ENCODE measurements at regions not wholly inside any gene's neighbourhood (a gene's known extent, or its start where the extent isn't known, plus 50 kb on each side); places are given as distances from the start of the nearest gene placed in this dataset.
"Not testable (repeated sequence)": the region's sequence is repeated elsewhere in the genome, so short reads cannot be mapped to it uniquely, and the experiment has no call there.

GRCh38 chr22:47495110-47495509 is 732.7 kb downstream of the TBC1D22A start:
- Mint-ChIP-seq H3K27ac (ENCODE audit: unreplicated experiment) (no peak overlapping the region), H3K9me3 (peaks cover 14% of the 10 kb centered on the region), H3K4me3 (no peak overlapping the region), H3K4me1 (no peaks in the 10 kb centered on the region), H3K36me3 (ENCODE audit: low read depth) (peaks cover 11% of the 10 kb centered on the region), H3K27me3 (ENCODE audit: low read depth) (no peaks in the 10 kb centered on the region)
- no peak for DNase-seq (ENCODE audit: low read depth, low spot score)
- TF ChIP-seq, protein P1, sequence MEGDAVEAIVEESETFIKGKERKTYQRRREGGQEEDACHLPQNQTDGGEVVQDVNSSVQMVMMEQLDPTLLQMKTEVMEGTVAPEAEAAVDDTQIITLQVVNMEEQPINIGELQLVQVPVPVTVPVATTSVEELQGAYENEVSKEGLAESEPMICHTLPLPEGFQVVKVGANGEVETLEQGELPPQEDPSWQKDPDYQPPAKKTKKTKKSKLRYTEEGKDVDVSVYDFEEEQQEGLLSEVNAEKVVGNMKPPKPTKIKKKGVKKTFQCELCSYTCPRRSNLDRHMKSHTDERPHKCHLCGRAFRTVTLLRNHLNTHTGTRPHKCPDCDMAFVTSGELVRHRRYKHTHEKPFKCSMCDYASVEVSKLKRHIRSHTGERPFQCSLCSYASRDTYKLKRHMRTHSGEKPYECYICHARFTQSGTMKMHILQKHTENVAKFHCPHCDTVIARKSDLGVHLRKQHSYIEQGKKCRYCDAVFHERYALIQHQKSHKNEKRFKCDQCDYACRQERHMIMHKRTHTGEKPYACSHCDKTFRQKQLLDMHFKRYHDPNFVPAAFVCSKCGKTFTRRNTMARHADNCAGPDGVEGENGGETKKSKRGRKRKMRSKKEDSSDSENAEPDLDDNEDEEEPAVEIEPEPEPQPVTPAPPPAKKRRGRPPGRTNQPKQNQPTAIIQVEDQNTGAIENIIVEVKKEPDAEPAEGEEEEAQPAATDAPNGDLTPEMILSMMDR (conservative IDR thresholded peaks at IDR 0.05): no peak

DNA sequence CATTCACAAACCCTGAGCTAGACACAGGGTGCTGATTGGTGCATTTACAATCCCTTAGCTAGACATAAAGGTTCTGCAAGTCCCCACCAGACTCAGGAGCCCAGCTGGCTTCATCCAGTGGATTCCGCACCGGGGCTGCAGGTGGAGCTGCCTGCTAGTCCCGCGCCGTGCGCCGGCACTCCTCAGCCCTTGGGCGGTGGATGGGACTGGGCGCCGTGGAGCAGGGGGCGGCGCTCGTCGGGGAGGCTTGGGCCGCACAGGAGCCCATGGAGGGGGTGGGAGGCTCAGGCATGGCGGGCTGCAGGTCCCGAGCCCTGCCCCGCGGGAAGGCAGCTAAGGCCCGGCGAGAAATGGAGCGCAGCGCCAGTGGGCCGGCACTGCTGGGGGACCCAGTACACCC is 725.7 kb downstream of the TBC1D22A start:
- not testable (repeated sequence) for H3K9me3 Mint-ChIP-seq; DNase-seq (ENCODE audit: low read depth, low spot score); H3K36me3 Mint-ChIP-seq (ENCODE audit: low read depth); H3K4me3 Mint-ChIP-seq; H3K27ac Mint-ChIP-seq (ENCODE audit: unreplicated experiment); H3K4me1 Mint-ChIP-seq
- H3K27me3 Mint-ChIP-seq (ENCODE audit: low read depth): peaks cover 13% of the 10 kb centered on the region

DNA sequence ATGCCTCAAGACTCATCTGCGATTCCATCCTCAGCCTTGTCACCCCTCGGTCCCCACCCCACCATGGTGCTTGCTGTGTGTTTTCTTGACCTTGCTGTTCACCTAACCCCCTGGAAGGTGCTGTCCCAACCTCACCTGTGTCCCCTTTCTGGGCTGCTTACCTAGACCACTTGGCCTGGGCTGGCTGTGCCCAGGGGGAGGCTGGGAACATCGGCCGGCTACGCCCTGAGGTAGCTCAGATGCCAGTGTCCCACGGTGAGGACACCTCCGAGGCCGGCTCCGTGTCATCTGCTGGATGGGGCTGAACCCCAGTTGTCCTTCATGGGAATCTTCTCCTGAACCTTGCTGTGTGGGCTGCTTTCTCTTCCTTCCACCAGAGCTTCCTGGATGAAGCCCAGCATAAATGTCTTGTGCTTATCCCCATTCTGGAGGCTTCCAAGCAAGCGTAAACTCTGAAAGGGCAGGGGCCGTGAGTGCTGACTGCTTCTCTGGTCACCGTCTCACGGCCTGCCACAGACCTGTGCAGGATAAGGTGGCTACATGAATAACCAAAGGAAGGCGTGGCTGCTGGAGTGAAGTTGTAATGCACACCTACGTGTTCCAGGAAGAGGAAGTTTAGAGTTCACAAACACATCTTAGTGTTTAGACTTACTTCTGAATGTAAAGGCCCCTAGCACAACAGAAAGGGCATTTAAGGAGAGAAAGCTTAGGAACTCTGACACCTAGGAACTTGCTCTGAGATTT is 724.3 kb downstream of the TBC1D22A start:
- Mint-ChIP-seq H3K27me3 (ENCODE audit: low read depth) (peaks cover 16% of the 10 kb centered on the region), H3K4me3 (no peak overlapping the region), H3K4me1 (no peaks in the 10 kb centered on the region), H3K27ac (ENCODE audit: unreplicated experiment) (no peak overlapping the region), H3K36me3 (ENCODE audit: low read depth) (peaks cover 3% of the 10 kb centered on the region), H3K9me3 (peaks cover 10% of the 10 kb centered on the region)
- TF ChIP-seq, protein P1 (conservative IDR thresholded peaks at IDR 0.05): no peak
- no peak for DNase-seq (ENCODE audit: low read depth, low spot score)

GRCh38 chr22:47484960-47485569 is 722.6 kb downstream of the TBC1D22A start:
- peaks cover 11% of the 10 kb centered on the region for H3K9me3 Mint-ChIP-seq
- H3K27ac Mint-ChIP-seq (ENCODE audit: unreplicated experiment): no peak overlapping the region
- no peak for DNase-seq (ENCODE audit: low read depth, low spot score)
- TF ChIP-seq, protein P1 (conservative IDR thresholded peaks at IDR 0.05): no peak
- no peaks in the 10 kb centered on the region for H3K4me1 Mint-ChIP-seq
- H3K4me3 Mint-ChIP-seq: no peak overlapping the region
- peaks cover 17% of the 10 kb centered on the region for H3K27me3 Mint-ChIP-seq (ENCODE audit: low read depth)
- no peaks in the 10 kb centered on the region for H3K36me3 Mint-ChIP-seq (ENCODE audit: low read depth)

GRCh38 chr22:47476231-47476630 is 713.8 kb downstream of the TBC1D22A start:
- Mint-ChIP-seq H3K9me3 (peaks cover 4% of the 10 kb centered on the region), H3K4me1 (no peaks in the 10 kb centered on the region)

More at GRCh38 chr22:47476231-47476630, 713.8 kb downstream of the TBC1D22A start:
- DNase-seq (ENCODE audit: low read depth, low spot score): no peak
- TF ChIP-seq, protein P1 (conservative IDR thresholded peaks at IDR 0.05): no peak
- Mint-ChIP-seq H3K36me3 (ENCODE audit: low read depth) (no peaks in the 10 kb centered on the region), H3K27me3 (ENCODE audit: low read depth) (peaks cover 25% of the 10 kb centered on the region), H3K4me3 (no peak overlapping the region), H3K27ac (ENCODE audit: unreplicated experiment) (no peak overlapping the region)

All from neural crest cell (in vitro differentiated cells).